Stimulated activated CD4-positive, alpha-beta T cell treated with anti-CD3 and anti-CD28 coated beads, Interleukin-2, amount 100 ng/mL, for 4 hours (primary cell): ENCODE measurements at regions not wholly inside any gene's neighbourhood (a gene's known extent, or its start where the extent isn't known, plus 50 kb on each side); places are given as distances from the start of the nearest gene placed in this dataset.
"Not testable (repeated sequence)": the region's sequence is repeated elsewhere in the genome, so short reads cannot be mapped to it uniquely, and the experiment has no call there.

Experiments
- DNase-seq: peaks from one replicate; pipeline ENCODE4 v3.0.0-alpha.2; 2020; ENCODE audit warnings: low read depth

- no peak for DNase-seq
These were observed 110.0 kb downstream of the PDGFA start for GRCh38 chr7:409339-410281.

DNA sequence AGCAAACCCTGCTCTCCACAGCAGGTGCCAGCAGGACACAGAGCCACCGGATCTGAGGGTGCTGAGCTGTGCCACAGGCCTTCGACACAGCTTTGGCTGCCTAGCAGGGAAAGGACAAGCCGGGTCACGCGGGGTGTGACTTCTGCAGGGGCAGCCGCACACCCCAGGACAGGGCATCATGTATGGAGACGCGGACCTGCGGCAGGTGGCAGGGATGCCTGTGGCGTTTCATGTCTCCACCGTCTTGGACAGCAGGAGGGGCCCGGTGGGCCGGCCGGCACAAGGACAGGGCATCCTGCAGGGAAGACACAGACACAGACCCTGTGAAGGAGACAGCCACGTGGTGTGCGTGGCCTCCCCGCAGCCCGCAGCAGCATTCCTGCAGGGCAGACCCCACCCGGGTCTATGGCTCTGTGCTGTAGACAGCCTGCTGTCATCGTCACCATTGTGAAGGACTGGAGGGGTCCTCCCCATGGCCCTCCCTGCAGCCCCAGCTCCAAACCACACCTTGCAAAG, 109.2 kb downstream of the PDGFA start:
- DNase-seq, result no peak

GRCh38 chr7:411116-411515, 108.5 kb downstream of the PDGFA start:
- not testable (repeated sequence) for DNase-seq

GRCh38 chr7:411677-412312, 107.9 kb downstream of the PDGFA start:
- no peak for DNase-seq

DNA sequence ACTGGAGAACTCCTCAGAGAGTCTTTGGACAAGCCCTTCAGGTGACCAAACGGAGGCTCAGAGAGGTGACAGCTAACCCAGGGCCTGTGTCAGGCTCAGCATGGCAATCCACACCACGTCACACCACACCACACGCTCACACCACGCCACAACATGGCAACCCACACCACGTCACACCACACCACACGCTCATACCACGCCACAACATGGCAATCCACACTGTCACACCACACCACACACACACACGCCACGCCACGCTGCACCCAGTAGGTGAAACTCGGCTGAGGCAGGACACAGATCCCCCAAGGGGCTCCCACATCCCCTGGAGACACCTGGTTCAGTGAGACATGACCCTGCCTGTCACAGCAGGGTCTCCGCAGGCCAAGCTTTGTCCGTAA, 107.3 kb downstream of the PDGFA start:
- DNase-seq, result no peak

GRCh38 chr7:414681-415560, 104.7 kb downstream of the PDGFA start:
- DNase-seq, result no peak

DNA sequence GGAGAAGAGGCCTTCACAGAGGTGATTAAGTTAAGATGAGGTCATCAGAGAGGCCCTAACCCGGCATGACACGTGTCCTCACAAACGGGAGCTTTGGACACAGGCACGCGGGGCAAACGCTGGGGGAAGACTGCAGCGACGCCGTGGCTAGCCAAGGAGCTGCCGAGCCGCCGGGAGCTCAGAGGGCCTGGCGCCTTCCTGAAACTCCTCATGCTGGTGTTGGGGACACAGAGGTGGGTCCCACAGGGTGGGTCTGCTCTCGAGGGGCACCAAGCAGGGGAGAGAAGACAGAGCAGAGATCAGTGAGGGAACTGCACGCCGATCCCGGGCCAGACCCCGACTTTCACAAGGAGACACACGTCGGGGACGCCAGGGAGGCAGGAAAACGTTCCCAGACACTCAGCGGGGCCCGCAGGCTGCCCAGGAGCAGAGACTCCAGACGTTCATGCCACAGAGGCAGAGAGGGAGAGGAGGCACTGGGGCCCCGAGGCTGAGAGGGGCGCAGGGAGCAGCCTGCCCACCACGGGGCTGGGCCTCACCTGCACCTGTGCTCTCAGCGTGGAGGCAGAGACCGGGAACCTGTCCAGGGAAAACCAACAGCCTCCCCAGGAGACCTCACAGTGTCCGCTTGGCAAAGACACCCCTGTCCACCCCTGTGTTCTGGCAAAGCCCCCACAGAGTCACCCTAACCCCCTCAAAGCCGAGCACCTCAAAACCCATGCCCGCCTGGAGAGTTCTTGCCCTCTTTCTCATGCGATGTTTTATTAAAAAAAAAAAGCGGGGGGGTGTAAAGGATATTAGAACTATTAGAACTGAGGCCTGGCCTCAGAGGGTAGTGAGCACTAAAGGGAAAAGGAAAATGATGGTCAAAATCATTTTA, 103.8 kb downstream of the PDGFA start:
- DNase-seq, result no peak

- DNase-seq, result no peak
These were observed 102.7 kb downstream of the PDGFA start for GRCh38 chr7:416761-417624.

DNA sequence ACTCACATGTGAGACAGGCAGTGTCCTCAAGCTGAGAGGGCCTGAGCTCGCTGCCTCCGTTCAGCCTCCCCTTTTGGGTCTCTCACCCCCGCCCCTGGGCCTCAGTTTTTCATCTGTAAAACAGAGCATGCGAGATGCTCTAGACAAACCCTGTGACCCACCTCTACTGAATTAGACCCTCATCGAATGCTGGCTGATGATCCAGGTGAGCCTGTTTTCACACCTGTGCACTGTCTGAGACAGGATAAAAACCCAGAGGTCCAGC, 102.1 kb downstream of the PDGFA start:
- DNase-seq, result no peak

GRCh38 chr7:417973-418601, 101.6 kb downstream of the PDGFA start:
- DNase-seq, result no peak

GRCh38 chr7:418636-419280, 100.9 kb downstream of the PDGFA start:
- no peak for DNase-seq

DNA sequence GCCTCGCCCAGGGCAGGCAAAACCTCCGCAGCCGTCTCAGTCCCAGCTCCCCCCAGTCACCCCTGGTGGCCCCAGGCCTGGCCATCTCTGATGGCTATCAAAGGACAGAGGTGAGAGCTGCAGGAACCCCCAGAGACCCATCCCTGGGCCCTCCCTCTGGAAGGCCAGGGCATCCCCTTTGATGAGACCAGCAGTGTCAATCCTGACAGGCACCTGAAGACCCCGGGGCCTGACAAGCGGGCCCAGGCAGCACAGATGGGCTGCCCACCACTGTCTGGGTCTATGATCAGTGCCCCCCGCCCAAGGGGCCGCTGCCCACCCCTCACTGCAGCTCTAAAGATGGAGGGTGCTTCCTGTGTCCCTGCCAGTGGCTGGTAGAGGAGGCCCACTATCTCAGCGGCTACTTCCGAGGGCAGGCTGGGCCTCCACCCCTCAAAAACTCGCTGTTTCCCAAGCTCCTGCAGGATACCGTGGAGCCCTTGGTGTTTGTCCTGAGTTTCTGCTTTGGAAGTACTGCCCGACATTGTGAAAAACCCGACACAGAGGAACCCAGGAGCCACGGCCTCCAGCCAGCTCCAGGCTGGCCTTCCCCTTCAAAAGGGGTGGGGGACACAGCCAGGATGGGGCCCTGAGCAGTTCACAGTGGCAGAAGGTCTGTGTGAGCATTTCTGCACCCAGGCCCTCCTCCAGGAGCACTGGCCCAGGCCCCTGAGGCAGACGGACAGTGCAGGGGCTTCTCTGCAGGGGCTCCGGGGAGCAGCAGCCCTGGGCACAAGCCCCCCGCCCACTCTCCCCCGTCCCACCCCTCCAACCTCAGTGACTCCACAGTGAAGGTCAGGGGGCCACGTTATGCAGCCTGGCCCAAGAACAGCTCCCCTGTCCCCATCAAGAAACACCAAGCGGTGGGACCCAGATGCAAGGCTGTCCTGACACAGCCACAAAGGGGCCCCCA, 99.2 kb downstream of the PDGFA start:
- no peak for DNase-seq

- DNase-seq, result no peak
These were observed 98.3 kb downstream of the PDGFA start for GRCh38 chr7:421136-421991.

DNA sequence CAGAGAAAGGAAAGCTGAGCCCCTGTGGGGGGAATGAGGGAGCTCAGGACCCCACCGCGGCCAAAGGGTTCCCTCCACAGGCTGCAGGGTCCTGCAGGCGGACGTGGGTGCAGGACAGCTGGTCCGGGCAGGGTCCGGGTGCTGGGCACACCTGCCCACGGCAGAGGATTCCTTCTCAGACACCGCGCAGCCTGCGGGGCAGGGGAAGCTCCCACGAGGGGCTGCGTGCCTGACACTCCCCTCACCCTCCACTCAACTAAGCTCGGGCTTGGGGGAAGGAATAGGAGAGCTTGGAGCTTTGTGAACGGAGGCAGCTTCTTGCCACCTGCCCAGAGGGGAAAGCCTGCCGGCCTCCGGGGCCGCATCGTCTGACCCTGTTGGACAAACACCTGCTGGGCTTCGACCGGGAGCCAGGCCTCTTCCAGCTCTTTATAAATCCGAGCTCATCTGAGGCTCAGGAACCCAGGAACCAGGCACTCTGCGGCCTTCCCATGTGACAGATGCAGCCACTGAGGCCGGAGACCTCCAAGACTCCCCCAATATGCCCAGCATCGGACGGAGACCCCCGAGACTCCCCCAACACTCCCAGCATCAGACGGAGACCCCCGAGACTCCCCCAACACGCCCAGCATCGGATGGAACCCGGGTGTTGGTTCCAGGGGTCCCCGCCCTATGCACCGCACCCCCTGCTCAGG, 97.3 kb downstream of the PDGFA start:
- DNase-seq, result no peak

DNA sequence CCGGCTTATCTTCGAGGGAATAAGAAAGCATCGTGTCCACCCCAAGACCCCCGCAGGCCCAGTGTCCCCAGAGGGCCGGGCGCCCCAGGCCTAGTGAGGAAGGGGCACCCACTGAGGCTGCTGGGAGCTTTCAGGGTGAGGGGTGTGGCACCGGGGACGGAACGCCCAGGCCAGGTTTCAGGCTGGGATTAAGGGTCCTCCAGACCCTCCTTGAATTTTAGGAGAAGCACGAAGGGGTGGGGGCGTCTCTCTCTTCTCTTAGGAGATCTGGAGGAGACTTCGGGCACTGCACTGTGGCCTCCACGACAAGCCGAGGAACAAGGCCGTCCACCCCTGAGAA, 96.8 kb downstream of the PDGFA start:
- DNase-seq, result no peak

DNA sequence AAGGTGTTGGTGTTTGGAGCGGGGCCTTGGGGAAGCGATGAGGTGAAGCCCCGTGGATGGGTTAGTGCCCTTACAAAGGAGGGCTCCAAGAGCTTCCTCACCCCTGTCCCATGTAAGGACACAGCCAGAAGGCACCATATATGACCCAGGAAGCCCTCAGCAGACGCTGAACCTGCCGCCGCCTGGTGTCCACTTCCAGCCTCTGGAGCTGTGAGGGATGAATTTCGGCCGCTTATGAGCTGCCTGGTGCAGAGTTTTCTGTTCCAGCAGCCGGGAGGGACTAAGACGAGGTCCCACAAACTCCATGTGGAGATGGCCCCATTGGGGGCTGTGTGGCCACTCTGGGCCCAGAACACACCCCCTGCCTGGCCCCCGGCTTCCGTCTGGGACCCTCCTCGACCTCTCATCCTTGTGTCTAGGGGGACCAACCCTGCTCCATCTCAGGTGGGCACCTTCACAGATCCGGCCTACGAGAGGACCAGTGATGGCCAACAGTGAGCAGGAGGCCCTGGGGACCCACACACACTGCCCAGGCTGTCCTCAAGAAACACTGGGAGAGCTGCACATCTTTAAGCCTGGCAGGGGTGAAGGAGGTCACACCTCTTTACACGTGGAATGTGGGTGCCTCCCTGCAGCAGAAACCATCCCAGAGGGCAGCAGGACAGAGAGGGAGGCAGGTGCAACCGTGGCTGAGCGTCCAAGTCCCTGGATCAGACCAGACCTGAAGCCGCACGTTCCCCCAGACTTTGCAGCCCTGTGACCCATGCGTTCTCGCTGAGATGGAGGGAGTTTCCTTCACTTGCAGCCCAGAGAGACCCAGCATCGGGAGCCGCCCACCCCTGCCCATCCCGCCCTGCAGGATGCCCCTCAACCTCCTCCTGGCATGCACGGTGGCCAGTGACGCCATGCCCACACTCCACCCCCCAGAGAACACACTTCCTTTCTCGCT, 96.1 kb downstream of the PDGFA start:
- DNase-seq, result no peak
